OCI-LY3 (cell line): ENCODE measurements at regions not wholly inside any gene's neighbourhood (a gene's known extent, or its start where the extent isn't known, plus 50 kb on each side); places are given as distances from the start of the nearest gene placed in this dataset.

Experiments used
- H2AFZ ChIP-seq: fragments of 200-600, 300-600 bp; shearing (Covaris generic); 2 replicates; pipeline ENCODE4 v1.6.0; 2014; ENCODE audit warnings: antibody characterized with exemption, low read depth, low read length
- H3K27ac ChIP-seq: fragments of 200-600, 300-600 bp; sonication (generic); 2 replicates; pipeline ENCODE4 v1.5.1; 2014; ENCODE audit warnings: mild to moderate bottlenecking, low read length, moderate library complexity, mixed read lengths
- H3K27me3 ChIP-seq: fragments of 200-600, 300-600 bp; sonication (generic); 2 replicates; pipeline ENCODE4 v1.6.1; 2014; ENCODE audit warnings: low read depth, low read length, mixed read lengths
- H3K36me3 ChIP-seq: fragments of 200-600, 300-600 bp; sonication (generic); replicated peaks from 2 replicates; pipeline ENCODE3; 2014; ENCODE audit warnings: low read depth, low read length, mixed read lengths
- H3K4me1 ChIP-seq: fragments of 300-600, 200-600 bp; sonication (generic); 2 replicates; pipeline ENCODE4 v1.6.1; 2014; ENCODE audit warnings: low read length, mixed read lengths
- H3K4me2 ChIP-seq: fragments of 200-600, 300-600 bp; sonication (generic); 2 replicates; pipeline ENCODE4 v1.6.1; 2014; ENCODE audit warnings: low read length, mixed read lengths
- H3K4me3 ChIP-seq: fragments of 300-600, 200-600 bp; sonication (generic); 2 replicates; pipeline ENCODE4 v1.5.1; 2014; ENCODE audit warnings: antibody characterized with exemption, mild to moderate bottlenecking, low read length, moderate library complexity
- H3K79me2 ChIP-seq: fragments of 300-600, 200-600 bp; shearing (Covaris generic); 2 replicates; pipeline ENCODE4 v1.6.1; 2014; ENCODE audit warnings: mild to moderate bottlenecking, low read length, mixed read lengths
- H3K9ac ChIP-seq: fragments of 300-600, 200-600 bp; shearing (Covaris generic); 2 replicates; pipeline ENCODE4 v1.6.0; 2014; ENCODE audit warnings: mild to moderate bottlenecking, low read length, moderate library complexity
- H3K9me3 ChIP-seq: fragments of 200-600, 300-600 bp; shearing (Covaris generic); 2 replicates; pipeline ENCODE4 v1.6.1; 2014; ENCODE audit warnings: low read length, mixed read lengths; ENCODE audit not compliant: insufficient read depth
- H4K20me1 ChIP-seq: fragments of 200-600, 300-600 bp; sonication (generic); 2 replicates; pipeline ENCODE4 v1.6.1; 2016; ENCODE audit warnings: low read length, mixed read lengths; ENCODE audit not compliant: insufficient read depth
- EZH2phosphoT487 ChIP-seq: fragments of 200-600 bp; shearing (Covaris generic); IDR thresholded peaks from 2 replicates; pipeline ENCODE4 v1.6.1; 2018; ENCODE audit warnings: antibody characterized with exemption, mixed run types, low read depth
- TF ChIP-seq, protein P1 (sequence below): fragments of 200-600, 300-600 bp; sonication (generic); IDR thresholded peaks from 2 replicates; pipeline ENCODE4 v1.5.1; 2014; ENCODE audit warnings: antibody characterized with exemption, low read length, low read depth

DNA sequence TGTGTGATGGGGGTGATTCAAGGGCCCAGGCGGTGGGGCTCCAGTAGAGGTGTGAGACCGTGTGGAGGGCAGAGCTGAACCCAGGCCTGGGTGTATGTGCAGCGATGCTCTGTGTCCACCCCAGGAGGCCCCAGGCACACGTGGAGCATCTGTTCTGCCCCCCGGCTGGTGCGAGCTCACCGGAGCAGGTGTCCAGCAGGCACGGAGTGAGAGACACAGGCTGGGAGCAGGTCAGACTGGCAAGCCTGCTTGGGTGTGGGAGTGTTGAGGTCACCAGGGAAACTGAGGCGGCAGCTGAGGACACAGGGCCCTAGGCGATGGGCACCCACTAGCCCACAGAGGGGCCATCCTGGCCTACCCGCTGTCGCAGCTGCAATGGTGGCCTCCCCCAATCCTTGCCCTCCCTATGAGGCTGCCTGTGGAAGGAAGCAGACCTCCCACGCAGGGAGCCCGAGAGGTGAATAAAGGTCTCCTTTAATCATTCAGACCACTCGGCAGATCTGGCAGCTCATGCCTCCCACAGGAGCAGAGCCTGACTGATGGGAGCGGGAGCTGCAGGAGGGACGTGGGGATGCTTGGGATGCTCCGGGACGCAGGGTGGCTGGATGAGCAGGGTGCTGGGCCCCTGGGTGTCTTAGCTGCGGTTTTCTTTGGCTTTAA lies 1165.1 kb downstream of the BRD1 start:
- Histone ChIP-seq H3K79me2 (no peaks in the 10 kb centered on the region), H3K27me3 (no peaks in the 10 kb centered on the region), H3K4me2 (no peak overlapping the region), H2AFZ (no peak overlapping the region), H3K27ac (no peak overlapping the region), H3K9ac (no peak overlapping the region), H3K4me1 (no peaks in the 10 kb centered on the region), H3K36me3 (no peaks in the 10 kb centered on the region), H3K4me3 (no peak overlapping the region), H3K9me3 (no peaks in the 10 kb centered on the region), H4K20me1 (no peaks in the 10 kb centered on the region)
- no peak for TF ChIP-seq EZH2phosphoT487
- TF ChIP-seq, protein P1, sequence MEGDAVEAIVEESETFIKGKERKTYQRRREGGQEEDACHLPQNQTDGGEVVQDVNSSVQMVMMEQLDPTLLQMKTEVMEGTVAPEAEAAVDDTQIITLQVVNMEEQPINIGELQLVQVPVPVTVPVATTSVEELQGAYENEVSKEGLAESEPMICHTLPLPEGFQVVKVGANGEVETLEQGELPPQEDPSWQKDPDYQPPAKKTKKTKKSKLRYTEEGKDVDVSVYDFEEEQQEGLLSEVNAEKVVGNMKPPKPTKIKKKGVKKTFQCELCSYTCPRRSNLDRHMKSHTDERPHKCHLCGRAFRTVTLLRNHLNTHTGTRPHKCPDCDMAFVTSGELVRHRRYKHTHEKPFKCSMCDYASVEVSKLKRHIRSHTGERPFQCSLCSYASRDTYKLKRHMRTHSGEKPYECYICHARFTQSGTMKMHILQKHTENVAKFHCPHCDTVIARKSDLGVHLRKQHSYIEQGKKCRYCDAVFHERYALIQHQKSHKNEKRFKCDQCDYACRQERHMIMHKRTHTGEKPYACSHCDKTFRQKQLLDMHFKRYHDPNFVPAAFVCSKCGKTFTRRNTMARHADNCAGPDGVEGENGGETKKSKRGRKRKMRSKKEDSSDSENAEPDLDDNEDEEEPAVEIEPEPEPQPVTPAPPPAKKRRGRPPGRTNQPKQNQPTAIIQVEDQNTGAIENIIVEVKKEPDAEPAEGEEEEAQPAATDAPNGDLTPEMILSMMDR, result no peak

DNA sequence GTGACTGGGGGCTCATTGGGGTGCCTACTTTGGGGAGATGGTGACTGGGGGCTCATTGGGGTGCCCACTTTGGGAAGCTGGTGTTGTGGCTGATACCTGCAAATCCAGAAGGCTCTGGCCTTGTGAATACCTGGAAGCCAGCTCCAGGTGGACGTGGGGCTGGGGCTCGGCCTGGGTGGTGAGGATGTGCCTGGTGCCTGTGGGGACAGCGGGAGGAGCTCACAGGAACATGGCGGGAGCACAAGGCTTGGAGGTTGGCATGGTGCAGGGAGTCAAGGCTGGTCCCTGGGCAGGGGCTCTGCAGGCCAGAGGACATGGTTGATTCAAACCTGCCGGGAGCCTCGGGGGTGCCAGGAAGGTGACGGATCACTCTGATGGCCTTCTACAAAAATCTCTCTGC lies 1165.7 kb downstream of the BRD1 start:
- Histone ChIP-seq H2AFZ (no peak overlapping the region), H3K9ac (no peak overlapping the region), H3K4me1 (no peaks in the 10 kb centered on the region), H3K4me3 (no peak overlapping the region), H3K36me3 (no peaks in the 10 kb centered on the region), H3K27me3 (no peaks in the 10 kb centered on the region), H3K79me2 (no peaks in the 10 kb centered on the region), H3K27ac (no peak overlapping the region), H4K20me1 (no peaks in the 10 kb centered on the region), H3K4me2 (no peak overlapping the region), H3K9me3 (no peaks in the 10 kb centered on the region)
- TF ChIP-seq, protein P1, result no peak
- no peak for TF ChIP-seq EZH2phosphoT487

DNA sequence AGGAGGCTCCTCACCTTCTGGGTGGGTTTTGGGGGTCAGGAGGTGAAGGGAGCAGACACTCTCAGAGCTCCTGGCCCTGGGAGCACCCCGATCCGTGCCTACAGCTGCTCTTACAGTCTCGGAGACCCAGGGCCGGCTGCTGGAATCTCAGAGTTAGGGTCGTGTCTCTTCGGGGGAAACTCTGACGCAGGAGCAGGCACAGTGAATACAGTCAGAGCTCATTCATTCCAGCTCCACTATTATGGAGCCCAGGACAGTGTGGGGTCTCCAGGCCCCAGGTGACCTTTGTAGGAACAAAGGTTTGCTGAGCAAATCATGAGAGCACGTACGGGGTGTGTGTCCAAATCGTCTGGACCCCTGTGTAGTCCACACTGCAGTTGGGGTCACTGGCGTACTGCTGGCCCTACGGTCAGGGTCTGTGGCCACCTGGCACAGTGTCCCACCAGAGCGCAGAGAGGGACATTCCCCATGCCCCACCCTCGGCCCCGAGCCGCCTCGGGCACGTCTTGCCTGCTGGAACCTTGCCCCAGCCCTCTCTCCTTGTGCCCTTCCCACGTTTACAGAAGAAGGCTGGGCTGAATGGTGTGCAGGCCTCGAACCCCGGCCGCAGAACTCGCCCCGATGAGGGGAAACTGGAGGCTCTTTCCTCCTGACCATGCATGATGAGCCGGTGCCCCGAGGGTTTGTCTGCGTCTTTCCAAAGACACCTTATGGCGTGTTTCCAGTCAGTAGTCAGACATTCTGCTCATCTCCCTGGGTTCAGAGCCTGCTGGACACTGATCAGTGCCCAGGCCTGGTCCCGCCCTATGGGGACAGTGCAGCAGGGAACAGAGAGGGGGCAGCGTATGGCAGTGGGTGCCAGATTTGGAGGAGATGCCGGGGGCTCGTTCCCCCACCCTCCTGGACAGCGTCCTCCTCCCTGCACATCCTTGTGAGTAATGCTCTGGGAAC lies 1166.6 kb downstream of the BRD1 start:
- Histone ChIP-seq H3K4me3 (no peak overlapping the region), H3K9me3 (no peaks in the 10 kb centered on the region), H3K4me1 (no peaks in the 10 kb centered on the region), H3K4me2 (no peak overlapping the region), H3K79me2 (no peaks in the 10 kb centered on the region), H4K20me1 (no peaks in the 10 kb centered on the region), H2AFZ (no peak overlapping the region), H3K27me3 (no peaks in the 10 kb centered on the region), H3K36me3 (no peaks in the 10 kb centered on the region), H3K9ac (no peak overlapping the region), H3K27ac (no peak overlapping the region)
- TF ChIP-seq, protein P1, result no peak
- TF ChIP-seq EZH2phosphoT487, result no peak

DNA sequence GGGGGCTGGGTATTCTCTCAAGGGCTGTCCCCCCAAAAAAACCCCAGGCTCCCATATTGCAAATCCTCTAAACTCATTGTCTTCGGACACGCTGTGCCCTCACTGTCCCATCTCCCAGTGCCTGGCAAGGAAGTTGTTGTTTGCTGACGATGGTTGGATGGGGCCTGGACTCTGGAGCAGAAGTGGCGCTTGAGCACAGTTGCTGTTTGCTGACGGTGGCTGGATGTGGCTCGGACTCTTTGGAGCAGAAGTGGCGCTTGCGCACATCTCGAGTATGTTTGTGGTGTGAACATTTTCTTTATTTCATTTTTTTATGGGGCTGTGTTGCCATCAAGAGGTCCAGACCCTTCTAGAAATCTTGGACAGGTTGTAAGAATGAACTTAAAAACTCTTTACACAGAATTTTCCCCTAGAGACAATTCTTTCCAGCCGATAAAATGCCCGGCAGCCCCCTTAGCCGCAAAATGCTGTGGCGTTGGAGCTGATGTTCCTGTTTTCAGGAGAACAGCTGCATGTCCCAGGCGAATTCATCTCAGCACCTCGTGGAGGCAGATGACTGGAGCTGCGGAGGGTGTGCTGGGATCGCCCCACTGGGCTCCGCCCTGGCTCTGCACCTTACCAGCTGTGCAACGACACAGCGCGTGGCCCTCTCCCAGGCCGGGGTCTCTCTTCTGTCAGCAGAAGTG lies 1167.4 kb downstream of the BRD1 start:
- Histone ChIP-seq H4K20me1 (no peaks in the 10 kb centered on the region), H3K4me2 (no peak overlapping the region), H3K27ac (no peak overlapping the region), H3K79me2 (no peaks in the 10 kb centered on the region), H2AFZ (no peak overlapping the region), H3K4me1 (no peaks in the 10 kb centered on the region), H3K27me3 (no peaks in the 10 kb centered on the region), H3K9me3 (no peaks in the 10 kb centered on the region), H3K36me3 (no peaks in the 10 kb centered on the region), H3K9ac (no peak overlapping the region), H3K4me3 (no peak overlapping the region)
- TF ChIP-seq, protein P1, result no peak
- no peak for TF ChIP-seq EZH2phosphoT487
